Tibial nerve (tissue), 4 donors: ENCODE measurements at regions not wholly inside any gene's neighbourhood (a gene's known extent, or its start where the extent isn't known, plus 50 kb on each side); places are given as distances from the start of the nearest gene placed in this dataset.
"Not testable (repeated sequence)": the region's sequence is repeated elsewhere in the genome, so short reads cannot be mapped to it uniquely, and the experiment has no call there.

Source experiments
- DNase-seq, 2 donors: peaks; one replicate each; pipeline ENCODE4 v3.0.0-alpha.2; 2019; ENCODE audit warnings: low spot score in 2 of 2
- H3K27ac ChIP-seq, 4 donors: fragments of 200-600 bp; sonication (generic) in 3 of 4; one replicate each; pipeline ENCODE4 v1.5.1; 2017 to 2019; ENCODE audit warnings: mild to moderate bottlenecking in 1 of 4
- H3K27me3 ChIP-seq, 2 donors: fragments of 200-600 bp; sonication (generic) in 1 of 2; one replicate each; pipeline versions ENCODE4 v1.5.1 to v1.6.0; 2017 to 2019
- H3K36me3 ChIP-seq, 3 donors: fragments of 200-600 bp; sonication (generic); one replicate each; pipeline ENCODE4 v1.5.1; 2018 to 2019
- H3K4me1 ChIP-seq, 4 donors: fragments of 200-600 bp; sonication (generic) in 3 of 4; one replicate each; pipeline ENCODE4 v1.5.1; 2017 to 2019
- H3K4me3 ChIP-seq, 4 donors: fragments of 200-600 bp; sonication (generic) in 3 of 4; one replicate each; pipeline ENCODE4 v1.5.1; 2017 to 2019; ENCODE audit warnings: mild to moderate bottlenecking in 1 of 4, moderate library complexity in 1 of 4
- H3K9me3 ChIP-seq, 4 donors: fragments of 200-600 bp; sonication (generic) in 3 of 4; one replicate each; pipeline ENCODE4 v1.5.1; 2017 to 2019
- CTCF ChIP-seq, 5 experiments: fragments of 200-600 bp in 3 of 5; fragments of 450-650 bp in 2 of 5; sonication (generic) in 3 of 5; IDR thresholded peaks; one replicate each; pipeline ENCODE4 v1.5.1; 2016 to 2019; ENCODE audit warnings: antibody characterized with exemption in 5 of 5, mild to moderate bottlenecking in 3 of 5, moderate library complexity in 2 of 5
- EP300 ChIP-seq, 2 donors: sonication (generic); formaldehyde crosslinking; IDR thresholded peaks; one replicate each; pipeline ENCODE4 v1.6.1; 2017; ENCODE audit warnings: antibody characterized with exemption in 2 of 2, mild to moderate bottlenecking in 1 of 2
- POLR2A ChIP-seq, 2 donors: fragments of 450-650 bp; IDR thresholded peaks; one replicate each; pipeline ENCODE4 v1.6.1; 2017; ENCODE audit warnings: antibody characterized with exemption in 2 of 2, mild to moderate bottlenecking in 2 of 2, moderate library complexity in 2 of 2
- WGBS, 2 donors: methylation state at CpG; one replicate each; pipeline ENCODE4 v1.1.5; 2018; 5-methylcytosine and 5-hydroxymethylcytosine counted together

DNA sequence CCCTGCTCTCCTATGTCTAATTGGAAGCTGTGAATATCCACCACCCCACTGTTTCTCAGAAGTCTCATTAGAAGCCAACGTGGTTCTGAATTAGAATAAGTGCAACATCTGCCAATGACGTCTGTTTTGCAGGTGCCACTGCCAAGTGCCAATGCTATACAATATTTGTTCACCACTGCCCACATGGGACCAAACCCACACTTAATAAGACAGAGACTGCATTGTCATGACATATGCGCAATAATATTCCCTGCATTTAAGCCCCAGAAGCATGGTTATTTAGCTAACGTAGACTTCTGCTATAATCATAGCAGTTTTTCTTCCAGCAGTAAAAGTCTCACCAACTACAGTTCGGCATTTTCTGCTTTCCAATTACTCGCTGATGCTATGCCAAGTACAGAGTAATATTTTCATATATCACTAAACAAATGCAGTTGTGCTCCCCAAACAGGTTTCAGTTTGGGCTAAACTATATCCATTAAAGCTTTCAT is 262.5 kb upstream of the PCDH18 start:
- H3K27me3 ChIP-seq, result no peaks in the 10 kb centered on the region
- H3K36me3 ChIP-seq, result no peaks in the 10 kb centered on the region
- DNase-seq, result no peak
- 25 to 31% methylated on average over 6 of the region's 6 CpGs for WGBS, 2 donors
- H3K4me1 ChIP-seq, result peaks cover 0 to 11% (median 4%) of the 10 kb centered on the region in 4 donors
- TF ChIP-seq CTCF (IDR thresholded peaks at IDR 0.05) (no peak), EP300 (IDR thresholded peaks at IDR 0.05) (no peak), POLR2A (IDR thresholded peaks at IDR 0.05) (no peak)
- no peaks in the 10 kb centered on the region for H3K9me3 ChIP-seq
- H3K4me3 ChIP-seq, result no peak overlapping the region
- H3K27ac ChIP-seq, result no peak overlapping the region

- H3K27me3 ChIP-seq, H3K9me3 ChIP-seq, H3K27ac ChIP-seq, H3K4me1 ChIP-seq, DNase-seq, H3K36me3 ChIP-seq, H3K4me3 ChIP-seq: not testable (repeated sequence)
- 90 to 91% methylated on average over 3 of the region's 3 CpGs for WGBS, 2 donors
Measured at GRCh38 chr4:137789263-137789662, 257.0 kb upstream of the PCDH18 start.

DNA sequence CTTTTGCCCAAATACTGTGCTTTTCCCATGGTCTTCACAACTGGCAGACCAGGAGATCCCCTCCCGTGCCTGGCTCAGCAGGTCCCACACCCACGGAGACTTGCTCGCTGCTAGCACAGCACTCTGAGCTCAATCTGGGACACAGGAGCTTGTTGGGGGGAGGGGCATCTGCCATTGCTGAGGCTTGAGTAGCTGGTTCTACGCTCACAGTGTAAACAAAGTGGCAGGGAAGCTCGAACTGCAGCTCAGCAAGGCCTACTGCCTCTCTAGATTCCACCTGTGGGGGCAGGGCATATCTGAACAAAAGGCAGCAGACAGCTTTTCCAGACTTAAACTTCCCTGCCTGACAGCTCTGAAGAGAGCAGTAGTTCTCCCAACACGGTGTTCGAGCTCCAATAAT is 251.6 kb upstream of the PCDH18 start:
- H3K9me3 ChIP-seq, H3K36me3 ChIP-seq, DNase-seq, H3K27me3 ChIP-seq, H3K4me3 ChIP-seq, H3K4me1 ChIP-seq, H3K27ac ChIP-seq: not testable (repeated sequence)
- WGBS, 2 donors, result 80 to 95% methylated on average over 6 to 7 of the region's 7 CpGs

- TF ChIP-seq POLR2A (IDR thresholded peaks at IDR 0.05) (no peak), CTCF (IDR thresholded peaks at IDR 0.05) (no peak), EP300 (IDR thresholded peaks at IDR 0.05) (no peak)
- WGBS, 2 donors, result 26 to 27% methylated on average over 3 of the region's 3 CpGs
Measured at GRCh38 chr4:137775701-137776100, 243.4 kb upstream of the PCDH18 start.

GRCh38 chr4:137774501-137774900 is 242.2 kb upstream of the PCDH18 start:
- no peak for TF ChIP-seq CTCF (IDR thresholded peaks at IDR 0.05)
- no peak for TF ChIP-seq POLR2A (IDR thresholded peaks at IDR 0.05)
- no peak for TF ChIP-seq EP300 (IDR thresholded peaks at IDR 0.05)

More at GRCh38 chr4:137775701-137776100, 243.4 kb upstream of the PCDH18 start:
- no peak overlapping the region for H3K27ac ChIP-seq
- H3K9me3 ChIP-seq, result no peaks in the 10 kb centered on the region
- DNase-seq, result no peak
- peaks cover 0 to 6% (median 0%) of the 10 kb centered on the region in 4 donors for H3K4me1 ChIP-seq
- no peaks in the 10 kb centered on the region for H3K27me3 ChIP-seq
- no peak overlapping the region for H3K4me3 ChIP-seq
- H3K36me3 ChIP-seq, result no peaks in the 10 kb centered on the region

GRCh38 chr4:137768881-137769280 is 236.6 kb upstream of the PCDH18 start:
- Histone ChIP-seq H3K27me3 (no peaks in the 10 kb centered on the region), H3K4me1 (no peaks in the 10 kb centered on the region), H3K27ac (no peak overlapping the region), H3K9me3 (no peaks in the 10 kb centered on the region), H3K4me3 (no peak overlapping the region), H3K36me3 (no peaks in the 10 kb centered on the region)
- no peak for DNase-seq
- WGBS, 2 donors, result 59 to 93% methylated on average over 1 of the region's 1 CpG
- TF ChIP-seq CTCF (IDR thresholded peaks at IDR 0.05) (no peak), EP300 (IDR thresholded peaks at IDR 0.05) (peak in 1 of 2 donors; percentile 34)

More at GRCh38 chr4:137774501-137774900, 242.2 kb upstream of the PCDH18 start:
- H3K4me3 ChIP-seq, result no peak overlapping the region
- H3K4me1 ChIP-seq, result peaks cover 0 to 6% (median 0%) of the 10 kb centered on the region in 4 donors
- H3K9me3 ChIP-seq, result no peaks in the 10 kb centered on the region
- no peak for DNase-seq
- H3K27ac ChIP-seq, result no peak overlapping the region
- no peaks in the 10 kb centered on the region for H3K36me3 ChIP-seq
- H3K27me3 ChIP-seq, result no peaks in the 10 kb centered on the region
